Thyroid gland (tissue), 4 donors: ENCODE measurements at regions not wholly inside any gene's neighbourhood (a gene's known extent, or its start where the extent isn't known, plus 50 kb on each side); places are given as distances from the start of the nearest gene placed in this dataset.

Experiments
- DNase-seq, 2 donors: peaks; one replicate each; pipeline ENCODE4 v3.0.0-alpha.2; 2019
- H3K27ac ChIP-seq, 3 donors: fragments of 200-600 bp; sonication (generic); 1 replicate in 2 of 3; 2 replicates in 1 of 3; pipeline ENCODE4 v1.5.1; 2016 to 2019; ENCODE audit warnings: mild to moderate bottlenecking in 1 of 3, moderate library complexity in 1 of 3
- H3K27me3 ChIP-seq: fragments of 200-600 bp; sonication (generic); one replicate; pipeline ENCODE4 v1.5.1; 2019
- H3K36me3 ChIP-seq, 2 donors: fragments of 200-600 bp; sonication (generic); one replicate each; pipeline ENCODE4 v1.5.1; 2016 to 2019
- H3K4me1 ChIP-seq, 2 donors: fragments of 200-600 bp; sonication (generic); one replicate each; pipeline ENCODE4 v1.5.1; 2017 to 2019
- H3K4me3 ChIP-seq, 3 donors: fragments of 200-600 bp; sonication (generic); replicated peaks in 1 of 3; 1 replicate in 2 of 3; 2 replicates in 1 of 3; pipeline ENCODE4 v1.5.1; 2016; ENCODE audit warnings: mild to moderate bottlenecking in 1 of 3
- H3K9me3 ChIP-seq: fragments of 200-600 bp; sonication (generic); one replicate; pipeline ENCODE4 v1.5.1; 2017
- POLR2A ChIP-seq, 2 donors: fragments of 450-650 bp; IDR thresholded peaks; one replicate each; pipeline ENCODE4 v1.6.1; 2017; ENCODE audit warnings: antibody characterized with exemption in 2 of 2, mild to moderate bottlenecking in 2 of 2, moderate library complexity in 1 of 2
- WGBS, 2 donors: methylation state at CpG; one replicate each; pipeline ENCODE4 v1.1.5; 2017; 5-methylcytosine and 5-hydroxymethylcytosine counted together
- intact Hi-C: fragments of 100-400 bp; cut with DNase I; formaldehyde crosslinking; loops from one replicate; pipeline ENCODE4 v1.15.1; 2023
- TF ChIP-seq, protein P1 (sequence below), 6 experiments: fragments of 200-600 bp in 3 of 6; fragments of 450-650 bp in 3 of 6; sonication (generic) in 3 of 6; IDR thresholded peaks; one replicate each; pipeline ENCODE4 v1.5.1; 2016 to 2019; ENCODE audit warnings: antibody characterized with exemption in 6 of 6, mild to moderate bottlenecking in 2 of 6, inconsistent platforms in 1 of 6, moderate library complexity in 1 of 6

DNA sequence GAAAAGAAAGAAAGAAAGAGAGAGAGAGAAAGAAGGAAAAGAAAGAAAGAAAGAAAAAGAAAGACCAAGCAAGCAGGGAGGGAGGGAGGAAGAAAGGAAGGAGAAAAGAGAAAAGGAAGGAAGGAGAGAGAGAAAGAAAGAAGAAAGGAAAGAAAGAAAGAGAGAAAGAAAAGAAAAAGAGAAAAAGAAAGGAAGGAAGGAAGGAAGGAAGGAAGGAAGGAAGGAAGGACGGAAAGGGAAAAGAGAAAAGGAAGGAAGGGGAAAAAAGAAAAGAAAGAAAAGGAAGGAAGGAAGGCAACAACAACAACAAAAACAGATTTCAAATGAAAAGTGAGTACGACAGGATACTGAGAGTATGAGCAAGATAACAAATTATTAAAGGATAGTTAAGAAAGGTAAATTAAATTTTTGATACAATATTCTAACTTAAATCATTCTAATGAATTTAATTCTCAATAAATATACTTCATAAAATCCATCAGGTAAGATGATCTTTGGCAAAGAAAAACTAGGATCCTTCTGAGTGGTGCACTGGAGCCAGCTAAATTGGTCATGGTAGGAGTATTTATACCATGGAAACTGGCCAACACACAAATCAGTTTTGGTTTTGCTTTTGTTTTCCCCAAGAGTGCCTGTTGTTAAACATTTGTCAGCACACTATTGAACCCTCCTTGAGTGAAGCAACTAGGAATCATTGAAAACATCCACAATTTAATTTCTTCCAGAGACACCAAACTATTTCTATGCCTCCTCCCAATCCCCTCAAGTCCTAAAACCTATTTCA lies 56.1 kb upstream of the DYRK2 start:
- H3K9me3 ChIP-seq, result no peaks in the 10 kb centered on the region
- TF ChIP-seq, protein P1, sequence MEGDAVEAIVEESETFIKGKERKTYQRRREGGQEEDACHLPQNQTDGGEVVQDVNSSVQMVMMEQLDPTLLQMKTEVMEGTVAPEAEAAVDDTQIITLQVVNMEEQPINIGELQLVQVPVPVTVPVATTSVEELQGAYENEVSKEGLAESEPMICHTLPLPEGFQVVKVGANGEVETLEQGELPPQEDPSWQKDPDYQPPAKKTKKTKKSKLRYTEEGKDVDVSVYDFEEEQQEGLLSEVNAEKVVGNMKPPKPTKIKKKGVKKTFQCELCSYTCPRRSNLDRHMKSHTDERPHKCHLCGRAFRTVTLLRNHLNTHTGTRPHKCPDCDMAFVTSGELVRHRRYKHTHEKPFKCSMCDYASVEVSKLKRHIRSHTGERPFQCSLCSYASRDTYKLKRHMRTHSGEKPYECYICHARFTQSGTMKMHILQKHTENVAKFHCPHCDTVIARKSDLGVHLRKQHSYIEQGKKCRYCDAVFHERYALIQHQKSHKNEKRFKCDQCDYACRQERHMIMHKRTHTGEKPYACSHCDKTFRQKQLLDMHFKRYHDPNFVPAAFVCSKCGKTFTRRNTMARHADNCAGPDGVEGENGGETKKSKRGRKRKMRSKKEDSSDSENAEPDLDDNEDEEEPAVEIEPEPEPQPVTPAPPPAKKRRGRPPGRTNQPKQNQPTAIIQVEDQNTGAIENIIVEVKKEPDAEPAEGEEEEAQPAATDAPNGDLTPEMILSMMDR (IDR thresholded peaks at IDR 0.05), result no peak
- no peak for TF ChIP-seq POLR2A (IDR thresholded peaks at IDR 0.05)
- H3K4me3 ChIP-seq, result no peak overlapping the region
- 86 to 91% methylated on average over 2 of the region's 2 CpGs for WGBS, 2 donors
- intact Hi-C loops, result no loop called here
- peak overlapping the region; percentile 44 to 56 (median 50) for H3K27ac ChIP-seq
- H3K4me1 ChIP-seq, result peaks cover 11 to 13% of the 10 kb centered on the region in 2 donors
- DNase-seq, result peak; percentile 27
- H3K36me3 ChIP-seq, result no peaks in the 10 kb centered on the region
- H3K27me3 ChIP-seq, result no peaks in the 10 kb centered on the region

DNA sequence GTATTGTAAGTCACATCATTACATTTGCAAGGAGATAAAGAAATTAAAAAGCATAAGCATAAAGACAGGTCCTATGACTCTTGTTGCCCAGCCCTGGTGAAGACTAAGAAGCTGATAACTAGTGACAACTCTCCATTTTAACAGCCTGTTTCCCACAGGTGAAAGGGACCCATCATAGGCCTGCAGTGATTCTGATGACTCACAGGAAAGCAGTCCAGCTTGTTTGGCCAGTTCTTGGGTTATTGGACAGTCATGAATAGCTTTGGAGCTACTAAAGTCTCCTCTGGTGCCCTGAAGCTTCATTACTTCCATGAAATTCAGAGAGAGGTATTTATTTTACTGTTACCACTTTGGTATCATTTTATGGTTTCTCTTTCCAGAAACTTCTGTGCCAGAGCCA lies 55.5 kb upstream of the DYRK2 start:
- TF ChIP-seq, protein P1 (IDR thresholded peaks at IDR 0.05), result no peak
- TF ChIP-seq POLR2A (IDR thresholded peaks at IDR 0.05), result no peak
- Histone ChIP-seq H3K9me3 (no peaks in the 10 kb centered on the region), H3K4me1 (peaks cover 11 to 13% of the 10 kb centered on the region in 2 donors), H3K4me3 (no peak overlapping the region), H3K27me3 (no peaks in the 10 kb centered on the region), H3K36me3 (no peaks in the 10 kb centered on the region), H3K27ac (peak overlapping the region; percentile 44 to 56 (median 50))
- peak; percentile 73 to 81 for DNase-seq
- intact Hi-C loops, result no loop called here

DNA sequence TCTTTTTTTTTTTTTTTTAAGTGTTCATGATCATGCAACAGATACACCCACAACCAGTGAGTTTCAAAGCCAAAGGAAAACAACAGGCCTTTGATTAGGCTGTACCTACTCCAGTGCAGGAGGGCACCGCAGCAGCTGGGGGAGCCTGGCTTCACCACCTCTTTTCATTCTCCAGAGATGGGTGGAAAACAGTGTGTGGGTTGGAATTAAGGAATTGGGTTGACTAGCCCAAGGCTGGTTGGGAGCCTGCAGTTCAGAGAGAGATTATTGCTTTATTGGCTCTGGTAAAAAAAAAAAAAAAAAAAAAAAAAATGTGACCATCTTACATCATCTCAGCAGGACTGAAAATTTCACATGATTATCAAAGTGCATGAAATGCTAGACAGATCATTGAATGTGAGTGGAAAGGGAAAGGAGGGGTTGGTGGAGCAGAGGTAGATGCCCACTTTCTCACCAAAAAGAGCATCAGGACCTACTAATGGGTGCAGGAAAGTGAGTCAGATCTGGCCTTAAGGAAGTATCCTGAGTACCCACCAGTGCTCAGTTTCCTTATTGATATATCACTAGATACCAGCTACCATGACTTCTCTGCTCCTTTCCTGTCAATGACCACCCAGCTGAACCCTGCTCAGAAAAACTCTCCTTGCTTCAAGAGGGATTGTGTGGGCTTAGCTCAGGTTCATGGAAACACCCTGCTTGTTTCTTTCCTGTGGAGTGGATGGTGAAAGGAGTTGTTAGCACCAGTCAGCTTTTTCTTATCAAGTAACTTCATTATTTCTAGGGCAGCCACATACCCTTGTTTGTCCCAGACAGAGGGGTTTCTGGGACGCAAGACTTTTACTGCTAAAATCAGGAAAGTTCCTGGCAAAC lies 54.8 kb upstream of the DYRK2 start:
- TF ChIP-seq, protein P1 (IDR thresholded peaks at IDR 0.05), result no peak
- Histone ChIP-seq H3K36me3 (no peaks in the 10 kb centered on the region), H3K4me1 (peaks cover 11 to 13% of the 10 kb centered on the region in 2 donors), H3K9me3 (no peaks in the 10 kb centered on the region), H3K27me3 (no peaks in the 10 kb centered on the region), H3K4me3 (no peak overlapping the region), H3K27ac (peak overlapping the region; percentile 44 to 56 (median 50))
- DNase-seq, result no peak
- intact Hi-C loops, result no loop called here
- 78 to 85% methylated on average over 2 of the region's 2 CpGs for WGBS, 2 donors

DNA sequence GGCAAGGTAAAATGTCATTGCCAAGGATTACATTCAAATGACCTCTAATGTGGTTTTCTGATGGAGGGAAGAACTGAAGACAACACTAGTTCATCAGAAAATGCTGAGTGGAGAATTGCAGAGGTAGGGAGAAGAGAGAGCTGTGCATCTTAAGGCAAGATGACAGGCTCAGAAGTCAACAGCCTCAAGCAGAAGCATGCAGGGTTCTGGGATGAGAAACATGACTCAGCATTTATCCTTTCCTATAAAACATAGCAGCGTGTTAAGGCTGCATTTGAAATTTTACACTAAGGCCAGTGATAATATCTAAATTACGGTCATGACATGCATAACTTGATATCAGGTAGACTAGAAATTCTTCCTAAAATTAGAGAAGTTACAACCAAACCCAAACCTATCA lies 53.7 kb upstream of the DYRK2 start:
- H3K27me3 ChIP-seq, result no peaks in the 10 kb centered on the region
- intact Hi-C loops, result no loop called here
- WGBS, 2 donors, result 93 to 99% methylated on average over 2 of the region's 2 CpGs

More for the DNA sequence above, 53.7 kb upstream of the DYRK2 start:
- no peak for DNase-seq
- Histone ChIP-seq H3K4me1 (peaks cover 11 to 13% of the 10 kb centered on the region in 2 donors), H3K9me3 (no peaks in the 10 kb centered on the region), H3K4me3 (no peak overlapping the region), H3K27ac (no peak overlapping the region), H3K36me3 (no peaks in the 10 kb centered on the region)
- TF ChIP-seq POLR2A (IDR thresholded peaks at IDR 0.05), result no peak
- TF ChIP-seq, protein P1 (IDR thresholded peaks at IDR 0.05), result no peak
